Endothelial cell (in vitro differentiated cells): ENCODE measurements at regions not wholly inside any gene's neighbourhood (a gene's known extent, or its start where the extent isn't known, plus 50 kb on each side); places are given as distances from the start of the nearest gene placed in this dataset.
"Not testable (repeated sequence)": the region's sequence is repeated elsewhere in the genome, so short reads cannot be mapped to it uniquely, and the experiment has no call there.

Experiments used
- DNase-seq: peaks from one replicate; pipeline ENCODE4 v3.0.0; 2021; ENCODE audit warnings: low spot score
- H3K27ac Mint-ChIP-seq: one replicate; pipeline ENCODE4 v1.8.0; 2021; ENCODE audit warnings: mixed read lengths, inconsistent platforms; ENCODE audit not compliant: unreplicated experiment
- H3K27me3 Mint-ChIP-seq: one replicate; pipeline ENCODE4 v1.8.0; 2021; ENCODE audit warnings: mild to moderate bottlenecking, moderate library complexity, mixed read lengths, inconsistent platforms; ENCODE audit not compliant: unreplicated experiment
- H3K36me3 Mint-ChIP-seq: one replicate; pipeline ENCODE4 v1.8.0; 2021; ENCODE audit warnings: mild to moderate bottlenecking, low read depth, mixed read lengths, inconsistent platforms; ENCODE audit not compliant: unreplicated experiment
- H3K4me1 Mint-ChIP-seq: one replicate; pipeline ENCODE4 v1.8.0; 2021; ENCODE audit warnings: mild to moderate bottlenecking, mixed read lengths, inconsistent platforms; ENCODE audit not compliant: unreplicated experiment
- H3K4me3 Mint-ChIP-seq: one replicate; pipeline ENCODE4 v1.8.0; 2021; ENCODE audit warnings: mild to moderate bottlenecking, mixed read lengths, inconsistent platforms; ENCODE audit not compliant: unreplicated experiment
- H3K9me3 Mint-ChIP-seq: one replicate; pipeline ENCODE4 v1.8.0; 2021; ENCODE audit warnings: mixed read lengths, inconsistent platforms; ENCODE audit not compliant: unreplicated experiment
- TF ChIP-seq, protein P1 (sequence below): fragments of 200-600 bp; sonication (generic); IDR thresholded peaks from one replicate; pipeline ENCODE4 v1.5.0; 2021; ENCODE audit warnings: antibody characterized with exemption; ENCODE audit not compliant: unreplicated experiment

DNA sequence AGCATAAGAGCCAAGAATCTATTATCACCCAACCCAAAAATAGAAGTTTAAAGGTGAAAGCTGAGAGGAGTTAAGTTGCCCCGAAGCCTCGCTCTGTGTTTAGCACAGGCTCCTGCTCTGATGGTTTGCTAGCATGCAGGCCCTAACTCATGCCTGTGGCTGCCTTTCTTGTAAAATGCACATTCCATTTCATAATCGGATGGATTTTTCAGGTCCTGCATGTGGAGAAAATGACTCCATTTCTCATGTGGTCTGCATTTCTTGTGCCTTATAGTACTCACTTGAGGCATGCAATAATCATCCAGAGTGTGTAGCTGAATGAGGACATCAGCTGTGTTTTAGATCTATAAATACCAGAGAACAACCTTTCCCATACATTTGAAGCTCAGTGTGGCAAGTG, 381.8 kb downstream of the CPS1 start:
- Mint-ChIP-seq H3K9me3 (no peaks in the 10 kb centered on the region), H3K4me1 (no peaks in the 10 kb centered on the region), H3K27ac (no peak overlapping the region), H3K27me3 (no peaks in the 10 kb centered on the region), H3K4me3 (no peak overlapping the region), H3K36me3 (no peaks in the 10 kb centered on the region)
- DNase-seq, result no peak
- TF ChIP-seq, protein P1, sequence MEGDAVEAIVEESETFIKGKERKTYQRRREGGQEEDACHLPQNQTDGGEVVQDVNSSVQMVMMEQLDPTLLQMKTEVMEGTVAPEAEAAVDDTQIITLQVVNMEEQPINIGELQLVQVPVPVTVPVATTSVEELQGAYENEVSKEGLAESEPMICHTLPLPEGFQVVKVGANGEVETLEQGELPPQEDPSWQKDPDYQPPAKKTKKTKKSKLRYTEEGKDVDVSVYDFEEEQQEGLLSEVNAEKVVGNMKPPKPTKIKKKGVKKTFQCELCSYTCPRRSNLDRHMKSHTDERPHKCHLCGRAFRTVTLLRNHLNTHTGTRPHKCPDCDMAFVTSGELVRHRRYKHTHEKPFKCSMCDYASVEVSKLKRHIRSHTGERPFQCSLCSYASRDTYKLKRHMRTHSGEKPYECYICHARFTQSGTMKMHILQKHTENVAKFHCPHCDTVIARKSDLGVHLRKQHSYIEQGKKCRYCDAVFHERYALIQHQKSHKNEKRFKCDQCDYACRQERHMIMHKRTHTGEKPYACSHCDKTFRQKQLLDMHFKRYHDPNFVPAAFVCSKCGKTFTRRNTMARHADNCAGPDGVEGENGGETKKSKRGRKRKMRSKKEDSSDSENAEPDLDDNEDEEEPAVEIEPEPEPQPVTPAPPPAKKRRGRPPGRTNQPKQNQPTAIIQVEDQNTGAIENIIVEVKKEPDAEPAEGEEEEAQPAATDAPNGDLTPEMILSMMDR, result no peak

DNA sequence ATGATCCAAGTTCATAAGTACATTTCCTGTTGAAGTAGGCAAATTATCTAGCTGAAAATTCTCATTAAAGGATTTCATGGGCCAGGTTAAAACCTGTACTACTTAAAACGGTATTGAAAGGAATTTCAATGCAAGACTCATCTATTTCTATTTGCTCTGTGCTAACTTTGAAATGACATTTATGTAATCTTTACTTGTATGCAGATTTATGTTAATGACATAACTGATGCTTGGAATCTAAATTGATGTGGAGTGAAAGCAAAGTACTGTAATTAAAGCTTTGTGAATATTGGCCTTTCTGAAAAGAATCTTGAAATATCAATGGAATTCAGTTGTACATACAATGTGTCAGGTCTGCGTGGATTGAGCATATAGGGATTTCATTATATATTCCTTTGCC, 390.0 kb downstream of the CPS1 start:
- no peaks in the 10 kb centered on the region for H3K36me3 Mint-ChIP-seq
- no peak overlapping the region for H3K4me3 Mint-ChIP-seq
- TF ChIP-seq, protein P1, result no peak
- DNase-seq, result no peak
- no peak overlapping the region for H3K27ac Mint-ChIP-seq
- H3K9me3 Mint-ChIP-seq, result no peaks in the 10 kb centered on the region
- no peaks in the 10 kb centered on the region for H3K4me1 Mint-ChIP-seq
- H3K27me3 Mint-ChIP-seq, result no peaks in the 10 kb centered on the region

DNA sequence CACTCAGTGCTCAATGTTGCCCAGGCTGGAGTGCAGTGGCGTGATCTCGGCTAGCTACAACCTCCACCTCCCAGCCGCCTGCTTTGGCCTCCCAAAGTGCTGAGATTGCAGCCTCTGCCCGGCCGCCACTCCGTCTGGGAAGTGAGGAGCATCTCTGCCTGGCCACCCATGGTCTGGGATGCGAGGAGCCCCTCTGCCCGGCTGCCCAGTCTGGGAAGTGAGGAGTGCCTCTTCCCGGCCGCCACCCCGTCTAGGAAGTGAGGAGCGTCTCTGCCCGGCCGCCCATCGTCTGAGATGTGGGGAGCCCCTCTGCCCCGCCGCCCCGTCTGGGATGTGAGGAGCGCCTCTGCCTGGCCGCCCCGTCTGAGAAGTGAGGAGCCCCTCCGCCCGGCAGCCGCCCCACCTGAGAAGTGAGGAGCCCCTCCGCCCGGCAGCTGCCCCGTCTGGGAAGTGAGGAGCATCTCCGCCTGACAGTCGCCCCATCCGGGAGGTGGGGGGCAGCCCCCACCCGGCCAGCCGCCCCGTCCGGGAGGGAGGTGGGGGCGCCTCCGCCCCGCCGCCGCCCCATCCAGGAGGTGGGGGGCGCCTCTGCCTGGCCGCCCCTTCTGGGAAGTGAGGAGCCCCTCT, 394.1 kb downstream of the CPS1 start:
- H3K4me1 Mint-ChIP-seq, DNase-seq, H3K4me3 Mint-ChIP-seq, H3K9me3 Mint-ChIP-seq, H3K27me3 Mint-ChIP-seq, H3K27ac Mint-ChIP-seq, H3K36me3 Mint-ChIP-seq: not testable (repeated sequence)

DNA sequence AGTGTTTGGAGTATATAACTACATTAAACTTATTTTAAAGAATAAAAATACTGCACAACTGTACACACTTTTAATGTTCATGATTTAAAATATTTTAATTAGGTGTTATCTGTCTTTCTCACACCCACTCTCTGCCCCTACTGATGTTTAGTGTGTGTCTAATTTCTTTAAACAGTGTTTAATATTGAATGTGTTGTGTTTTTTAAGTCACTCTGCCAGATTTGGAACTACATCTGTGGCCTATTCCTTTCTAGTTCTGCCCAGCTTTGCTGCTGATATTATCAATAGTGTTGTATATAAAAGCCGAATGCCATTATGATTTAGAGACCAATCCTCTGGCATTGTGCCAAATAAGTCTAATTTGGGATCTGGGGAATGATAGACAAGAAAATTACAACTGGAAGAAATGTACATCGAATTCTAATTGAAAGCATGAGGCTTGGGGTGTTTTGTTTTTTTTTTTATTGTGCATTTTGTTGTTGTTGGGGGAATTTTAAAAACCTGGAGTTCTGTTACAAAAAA, 398.0 kb downstream of the CPS1 start:
- H3K36me3 Mint-ChIP-seq, result no peaks in the 10 kb centered on the region
- no peaks in the 10 kb centered on the region for H3K27me3 Mint-ChIP-seq
- H3K9me3 Mint-ChIP-seq, result no peaks in the 10 kb centered on the region
- H3K4me3 Mint-ChIP-seq, result no peak overlapping the region
- H3K4me1 Mint-ChIP-seq, result no peaks in the 10 kb centered on the region
- DNase-seq, result no peak
- TF ChIP-seq, protein P1, result no peak
- H3K27ac Mint-ChIP-seq, result no peak overlapping the region

DNA sequence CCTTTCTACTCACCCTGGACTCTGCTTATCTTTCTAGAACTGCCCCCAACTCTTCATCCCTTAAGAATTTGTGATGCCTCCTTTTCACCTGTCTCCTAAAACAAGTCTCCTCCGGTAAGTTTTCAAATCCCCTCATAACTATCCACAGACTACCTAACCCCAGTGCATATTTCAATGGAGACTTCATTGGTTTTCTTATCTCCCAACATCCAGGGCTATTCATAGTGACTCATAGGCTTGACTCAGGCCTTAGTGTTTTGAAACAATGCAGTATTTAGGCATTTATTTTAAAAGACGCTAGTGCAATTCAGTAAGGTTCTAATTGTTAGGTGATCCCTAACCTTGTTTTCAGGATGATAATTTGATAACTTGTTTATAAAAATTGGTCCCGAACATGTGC, 399.2 kb downstream of the CPS1 start:
- Mint-ChIP-seq H3K9me3 (no peaks in the 10 kb centered on the region), H3K27me3 (no peaks in the 10 kb centered on the region), H3K4me1 (no peaks in the 10 kb centered on the region), H3K27ac (no peak overlapping the region), H3K36me3 (no peaks in the 10 kb centered on the region), H3K4me3 (no peak overlapping the region)
- no peak for DNase-seq
- TF ChIP-seq, protein P1, result no peak
